ENCODE measurements at regions not wholly inside any gene's neighbourhood (a gene's known extent, or its start where the extent isn't known, plus 50 kb on each side); places are given as distances from the start of the nearest gene placed in this dataset.

DNA sequence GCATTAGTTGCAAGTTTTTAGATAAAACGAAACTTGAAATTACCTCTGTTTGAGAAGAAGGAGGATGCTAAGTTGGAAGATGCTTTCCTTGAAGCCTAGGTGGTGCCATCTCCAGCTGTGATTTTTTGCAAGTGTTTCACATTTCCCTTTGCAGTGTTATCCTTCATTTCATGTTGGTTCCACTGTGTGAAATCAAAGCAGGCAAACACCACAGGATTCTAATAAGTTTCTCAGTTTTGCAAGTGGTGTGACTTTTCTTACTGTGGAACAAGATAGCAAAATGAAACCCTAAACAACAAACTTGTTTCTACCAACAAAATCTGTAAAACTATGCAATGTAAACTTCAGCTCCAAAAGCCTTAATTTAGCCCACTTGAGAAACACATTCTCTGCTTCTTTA lies 260.9 kb downstream of the OXSM start:
- Mint-ChIP-seq H3K27me3 (ENCODE audit: low read depth, unreplicated experiment) (no peaks in the 10 kb centered on the region), H3K4me1 (ENCODE audit: low read depth, unreplicated experiment) (no peaks in the 10 kb centered on the region), H3K36me3 (ENCODE audit: low read depth, unreplicated experiment) (no peaks in the 10 kb centered on the region), H3K27ac (ENCODE audit: unreplicated experiment) (no peak overlapping the region), H3K9me3 (ENCODE audit: unreplicated experiment) (peaks cover 2% of the 10 kb centered on the region), H3K4me3 (ENCODE audit: unreplicated experiment) (no peak overlapping the region)
- H3K4me2 ChIP-seq (ENCODE audit: low read length) = no peak overlapping the region
- FAIRE-seq (no peak), DNase-seq (ENCODE audit: low read depth) (no peak)
- H2AFZ ChIP-seq (ENCODE audit: low read depth, low read length) = no peak overlapping the region
- H3K27me3 ChIP-seq (ENCODE audit: insufficient read depth, low read length) = no peaks in the 10 kb centered on the region
- H3K27ac ChIP-seq (ENCODE audit: low read depth, low read length) = no peak overlapping the region
- H3K4me3 ChIP-seq (ENCODE audit: insufficient read depth, low read depth, low read length) = no peak overlapping the region
- no peaks in the 10 kb centered on the region for H4K20me1 ChIP-seq (ENCODE audit: insufficient read depth, low read length)
- H3K79me2 ChIP-seq (ENCODE audit: insufficient read depth, low read length) = no peaks in the 10 kb centered on the region
- H3K4me1 ChIP-seq (ENCODE audit: insufficient read depth, low read length) = no peaks in the 10 kb centered on the region
- H3K9me3 ChIP-seq (ENCODE audit: insufficient read depth, low read depth, low read length) = no peaks in the 10 kb centered on the region
- no peaks in the 10 kb centered on the region for H3K36me3 ChIP-seq (ENCODE audit: insufficient read depth, low read length)
- no peak for TF ChIP-seq EZH2 (IDR thresholded peaks at IDR 0.05; ENCODE audit: insufficient read depth, low read length)
- TF ChIP-seq, protein P1, sequence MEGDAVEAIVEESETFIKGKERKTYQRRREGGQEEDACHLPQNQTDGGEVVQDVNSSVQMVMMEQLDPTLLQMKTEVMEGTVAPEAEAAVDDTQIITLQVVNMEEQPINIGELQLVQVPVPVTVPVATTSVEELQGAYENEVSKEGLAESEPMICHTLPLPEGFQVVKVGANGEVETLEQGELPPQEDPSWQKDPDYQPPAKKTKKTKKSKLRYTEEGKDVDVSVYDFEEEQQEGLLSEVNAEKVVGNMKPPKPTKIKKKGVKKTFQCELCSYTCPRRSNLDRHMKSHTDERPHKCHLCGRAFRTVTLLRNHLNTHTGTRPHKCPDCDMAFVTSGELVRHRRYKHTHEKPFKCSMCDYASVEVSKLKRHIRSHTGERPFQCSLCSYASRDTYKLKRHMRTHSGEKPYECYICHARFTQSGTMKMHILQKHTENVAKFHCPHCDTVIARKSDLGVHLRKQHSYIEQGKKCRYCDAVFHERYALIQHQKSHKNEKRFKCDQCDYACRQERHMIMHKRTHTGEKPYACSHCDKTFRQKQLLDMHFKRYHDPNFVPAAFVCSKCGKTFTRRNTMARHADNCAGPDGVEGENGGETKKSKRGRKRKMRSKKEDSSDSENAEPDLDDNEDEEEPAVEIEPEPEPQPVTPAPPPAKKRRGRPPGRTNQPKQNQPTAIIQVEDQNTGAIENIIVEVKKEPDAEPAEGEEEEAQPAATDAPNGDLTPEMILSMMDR (IDR thresholded peaks at IDR 0.05; ENCODE audit: insufficient read depth, low read depth, low read length) = no peak
- H3K9ac ChIP-seq (ENCODE audit: low read length) = no peak overlapping the region

DNA sequence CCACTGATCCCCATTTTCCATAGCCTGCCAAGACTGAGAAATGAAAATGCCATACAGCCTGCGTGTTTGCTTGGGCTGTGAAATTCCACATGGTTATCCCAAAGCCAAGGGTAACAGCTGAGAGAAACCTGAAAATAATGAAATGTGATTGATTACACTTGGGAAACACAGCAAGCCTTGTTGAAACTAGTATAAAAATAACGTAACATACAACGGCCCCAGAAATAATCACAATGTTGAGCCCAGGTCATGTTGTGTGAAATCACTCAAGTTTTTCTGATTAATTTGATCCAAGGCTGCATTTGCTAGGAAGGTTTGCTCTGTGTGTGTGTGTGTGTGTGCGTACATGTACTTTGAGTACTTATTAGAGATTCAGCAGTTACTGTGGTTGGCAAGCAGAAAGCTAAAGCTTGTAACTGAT lies 269.0 kb downstream of the OXSM start:
- TF ChIP-seq, protein P1 (IDR thresholded peaks at IDR 0.05; ENCODE audit: insufficient read depth, low read depth, low read length) = no peak
- no peak for TF ChIP-seq EZH2 (IDR thresholded peaks at IDR 0.05; ENCODE audit: insufficient read depth, low read length)
- H3K9me3 ChIP-seq (ENCODE audit: insufficient read depth, low read depth, low read length) = no peaks in the 10 kb centered on the region
- Mint-ChIP-seq H3K27ac (ENCODE audit: unreplicated experiment) (no peak overlapping the region), H3K4me1 (ENCODE audit: low read depth, unreplicated experiment) (peaks cover 2% of the 10 kb centered on the region), H3K36me3 (ENCODE audit: low read depth, unreplicated experiment) (no peaks in the 10 kb centered on the region), H3K27me3 (ENCODE audit: low read depth, unreplicated experiment) (peaks cover 2% of the 10 kb centered on the region), H3K4me3 (ENCODE audit: unreplicated experiment) (no peak overlapping the region), H3K9me3 (ENCODE audit: unreplicated experiment) (no peaks in the 10 kb centered on the region)
- H3K79me2 ChIP-seq (ENCODE audit: insufficient read depth, low read length) = no peaks in the 10 kb centered on the region
- no peak overlapping the region for H3K9ac ChIP-seq (ENCODE audit: low read length)
- no peak overlapping the region for H3K4me3 ChIP-seq (ENCODE audit: insufficient read depth, low read depth, low read length)
- H3K4me2 ChIP-seq (ENCODE audit: low read length) = no peak overlapping the region
- DNase-seq (ENCODE audit: low read depth) (no peak), FAIRE-seq (no peak)
- H3K27me3 ChIP-seq (ENCODE audit: insufficient read depth, low read length) = no peaks in the 10 kb centered on the region
- H3K27ac ChIP-seq (ENCODE audit: low read depth, low read length) = no peak overlapping the region
- no peaks in the 10 kb centered on the region for H3K36me3 ChIP-seq (ENCODE audit: insufficient read depth, low read length)
- H3K4me1 ChIP-seq (ENCODE audit: insufficient read depth, low read length) = no peaks in the 10 kb centered on the region
- H4K20me1 ChIP-seq (ENCODE audit: insufficient read depth, low read length) = no peaks in the 10 kb centered on the region
- no peak overlapping the region for H2AFZ ChIP-seq (ENCODE audit: low read depth, low read length)

DNA sequence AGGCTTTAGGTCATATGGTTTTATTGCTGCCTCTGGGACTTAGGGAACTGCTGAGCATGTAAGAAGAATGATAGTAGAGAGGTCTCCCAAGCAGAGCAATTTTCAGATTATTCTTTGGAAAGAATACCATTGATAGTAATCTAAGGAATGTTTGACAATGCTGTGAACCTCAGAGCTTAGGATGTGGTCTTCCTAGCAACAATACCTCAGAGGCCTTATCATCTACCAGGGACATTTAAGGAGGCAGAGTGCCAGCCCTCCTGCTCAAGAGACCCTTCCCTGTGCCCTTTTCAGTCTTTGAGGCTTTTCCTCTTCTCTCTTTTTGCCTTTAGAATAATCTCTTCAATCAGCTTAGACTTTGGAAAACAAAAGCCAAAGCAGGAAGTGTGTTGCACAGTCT lies 272.1 kb downstream of the OXSM start:
- Histone ChIP-seq H3K4me2 (ENCODE audit: low read length) (no peak overlapping the region), H4K20me1 (ENCODE audit: insufficient read depth, low read length) (no peaks in the 10 kb centered on the region), H3K27me3 (ENCODE audit: insufficient read depth, low read length) (no peaks in the 10 kb centered on the region), H2AFZ (ENCODE audit: low read depth, low read length) (no peak overlapping the region), H3K4me3 (ENCODE audit: insufficient read depth, low read depth, low read length) (no peak overlapping the region), H3K9ac (ENCODE audit: low read length) (no peak overlapping the region), H3K4me1 (ENCODE audit: insufficient read depth, low read length) (no peaks in the 10 kb centered on the region), H3K79me2 (ENCODE audit: insufficient read depth, low read length) (no peaks in the 10 kb centered on the region), H3K36me3 (ENCODE audit: insufficient read depth, low read length) (no peaks in the 10 kb centered on the region), H3K9me3 (ENCODE audit: insufficient read depth, low read depth, low read length) (no peaks in the 10 kb centered on the region), H3K27ac (ENCODE audit: low read depth, low read length) (no peak overlapping the region)
- Mint-ChIP-seq H3K27me3 (ENCODE audit: low read depth, unreplicated experiment) (no peaks in the 10 kb centered on the region), H3K4me3 (ENCODE audit: unreplicated experiment) (no peak overlapping the region), H3K36me3 (ENCODE audit: low read depth, unreplicated experiment) (no peaks in the 10 kb centered on the region), H3K4me1 (ENCODE audit: low read depth, unreplicated experiment) (peaks cover 2% of the 10 kb centered on the region), H3K27ac (ENCODE audit: unreplicated experiment) (no peak overlapping the region), H3K9me3 (ENCODE audit: unreplicated experiment) (no peaks in the 10 kb centered on the region)
- FAIRE-seq = no peak
- TF ChIP-seq, protein P1 (IDR thresholded peaks at IDR 0.05; ENCODE audit: insufficient read depth, low read depth, low read length) = no peak
- no peak for TF ChIP-seq EZH2 (IDR thresholded peaks at IDR 0.05; ENCODE audit: insufficient read depth, low read length)
- no peak for DNase-seq (ENCODE audit: low read depth)

Measured in astrocyte (in vitro differentiated cells and primary cell).